DOHH2 (cell line): ENCODE measurements at regions not wholly inside any gene's neighbourhood (a gene's known extent, or its start where the extent isn't known, plus 50 kb on each side); places are given as distances from the start of the nearest gene placed in this dataset.

Experiments
- H3F3A ChIP-seq: fragments of 200-600 bp; sonication (generic), shearing (Covaris generic); 2 replicates; pipeline ENCODE4 v1.6.0; 2016; ENCODE audit warnings: antibody characterized with exemption, mild to moderate bottlenecking; ENCODE audit not compliant: control insufficient read depth, insufficient read depth
- H3K27ac ChIP-seq: fragments of 200-600 bp; sonication (generic); 2 replicates; pipeline ENCODE4 v1.5.1; 2014; ENCODE audit warnings: low read depth, mild to moderate bottlenecking, low read length, moderate library complexity
- H3K27me3 ChIP-seq: fragments of 200-600 bp; sonication (generic); 2 replicates; pipeline ENCODE4 v1.6.1; 2014; ENCODE audit warnings: mild to moderate bottlenecking, low read length, mixed read lengths; ENCODE audit not compliant: control insufficient read depth
- H3K36me3 ChIP-seq: fragments of 200-600 bp; sonication (generic); 2 replicates; pipeline ENCODE4 v1.6.1; 2014; ENCODE audit warnings: mild to moderate bottlenecking, low read length, moderate library complexity, mixed read lengths; ENCODE audit not compliant: control insufficient read depth
- H3K4me1 ChIP-seq: fragments of 200-600 bp; sonication (generic); 2 replicates; pipeline ENCODE4 v1.6.1; 2014; ENCODE audit warnings: mild to moderate bottlenecking, low read length, mixed read lengths; ENCODE audit not compliant: control insufficient read depth
- H3K4me2 ChIP-seq: fragments of 200-600 bp; sonication (generic); 2 replicates; pipeline ENCODE4 v1.6.0; 2014; ENCODE audit warnings: mild to moderate bottlenecking, low read length, moderate library complexity
- H3K4me3 ChIP-seq: fragments of 200-600 bp; sonication (generic); 2 replicates; pipeline ENCODE4 v1.5.1; 2014; ENCODE audit warnings: mild to moderate bottlenecking, low read length, mixed read lengths
- H3K79me2 ChIP-seq: fragments of 200-600 bp; sonication (generic); 2 replicates; pipeline ENCODE4 v1.6.1; 2014; ENCODE audit warnings: mild to moderate bottlenecking, low read length, mixed read lengths; ENCODE audit not compliant: control insufficient read depth
- H3K9me2 ChIP-seq: fragments of 200-600 bp; sonication (generic); replicated peaks from 2 replicates; pipeline ENCODE4 v1.6.1; 2014; ENCODE audit warnings: mild to moderate bottlenecking, low read length, mixed read lengths; ENCODE audit not compliant: control insufficient read depth
- H3K9me3 ChIP-seq: fragments of 200-600 bp; sonication (generic); 2 replicates; pipeline ENCODE4 v1.6.1; 2014; ENCODE audit warnings: antibody characterized with exemption, low read length, mixed read lengths; ENCODE audit not compliant: control insufficient read depth, insufficient read depth
- H4K20me1 ChIP-seq: fragments of 200-600 bp; sonication (generic); 2 replicates; pipeline ENCODE4 v1.6.0; 2014; ENCODE audit warnings: low read depth, mild to moderate bottlenecking, antibody characterized with exemption, low read length, moderate library complexity; ENCODE audit not compliant: control insufficient read depth, insufficient read depth
- EZH2phosphoT487 ChIP-seq: fragments of 200-600 bp; sonication (generic); IDR thresholded peaks from 2 replicates; pipeline ENCODE4 v1.6.1; 2017; ENCODE audit warnings: borderline replicate concordance, mild to moderate bottlenecking, antibody characterized with exemption, low read length, moderate library complexity, mixed read lengths
- TF ChIP-seq, protein P1 (sequence below): fragments of 200-600 bp; sonication (generic); IDR thresholded peaks from one replicate; pipeline ENCODE4 v1.5.1; 2014; ENCODE audit warnings: antibody characterized with exemption, mild to moderate bottlenecking, low read depth, low read length; ENCODE audit not compliant: poor library complexity, severe bottlenecking

DNA sequence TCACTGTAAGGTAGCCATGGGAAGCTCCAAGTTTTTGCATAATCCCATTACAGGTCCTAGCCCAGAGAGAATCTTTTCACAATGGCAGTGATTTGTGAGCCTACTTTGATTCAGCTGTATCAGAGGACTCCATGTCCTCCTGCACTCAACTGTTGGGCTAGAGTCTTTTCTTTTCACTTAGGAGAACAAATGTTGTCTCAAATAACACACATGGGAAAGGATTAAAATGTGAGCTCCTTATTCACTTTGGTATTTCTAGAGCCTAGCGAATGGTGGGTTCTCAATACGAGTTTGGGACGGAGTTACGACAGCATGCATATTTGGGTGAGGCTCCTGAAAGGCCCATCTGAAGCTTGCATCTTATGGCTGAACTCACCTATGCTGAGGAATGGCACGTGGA lies 183.5 kb upstream of the STEAP4 start:
- no peak overlapping the region for H3K27ac ChIP-seq
- H3K9me3 ChIP-seq: no peaks in the 10 kb centered on the region
- no peaks in the 10 kb centered on the region for H3K79me2 ChIP-seq
- no peak for TF ChIP-seq EZH2phosphoT487
- TF ChIP-seq, protein P1, sequence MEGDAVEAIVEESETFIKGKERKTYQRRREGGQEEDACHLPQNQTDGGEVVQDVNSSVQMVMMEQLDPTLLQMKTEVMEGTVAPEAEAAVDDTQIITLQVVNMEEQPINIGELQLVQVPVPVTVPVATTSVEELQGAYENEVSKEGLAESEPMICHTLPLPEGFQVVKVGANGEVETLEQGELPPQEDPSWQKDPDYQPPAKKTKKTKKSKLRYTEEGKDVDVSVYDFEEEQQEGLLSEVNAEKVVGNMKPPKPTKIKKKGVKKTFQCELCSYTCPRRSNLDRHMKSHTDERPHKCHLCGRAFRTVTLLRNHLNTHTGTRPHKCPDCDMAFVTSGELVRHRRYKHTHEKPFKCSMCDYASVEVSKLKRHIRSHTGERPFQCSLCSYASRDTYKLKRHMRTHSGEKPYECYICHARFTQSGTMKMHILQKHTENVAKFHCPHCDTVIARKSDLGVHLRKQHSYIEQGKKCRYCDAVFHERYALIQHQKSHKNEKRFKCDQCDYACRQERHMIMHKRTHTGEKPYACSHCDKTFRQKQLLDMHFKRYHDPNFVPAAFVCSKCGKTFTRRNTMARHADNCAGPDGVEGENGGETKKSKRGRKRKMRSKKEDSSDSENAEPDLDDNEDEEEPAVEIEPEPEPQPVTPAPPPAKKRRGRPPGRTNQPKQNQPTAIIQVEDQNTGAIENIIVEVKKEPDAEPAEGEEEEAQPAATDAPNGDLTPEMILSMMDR: no peak
- no peak overlapping the region for H3K4me2 ChIP-seq
- no peaks in the 10 kb centered on the region for H3K36me3 ChIP-seq
- H4K20me1 ChIP-seq: no peaks in the 10 kb centered on the region
- no peaks in the 10 kb centered on the region for H3F3A ChIP-seq
- H3K9me2 ChIP-seq: no peaks in the 10 kb centered on the region
- no peaks in the 10 kb centered on the region for H3K4me1 ChIP-seq
- H3K27me3 ChIP-seq: no peaks in the 10 kb centered on the region
- H3K4me3 ChIP-seq: no peak overlapping the region

DNA sequence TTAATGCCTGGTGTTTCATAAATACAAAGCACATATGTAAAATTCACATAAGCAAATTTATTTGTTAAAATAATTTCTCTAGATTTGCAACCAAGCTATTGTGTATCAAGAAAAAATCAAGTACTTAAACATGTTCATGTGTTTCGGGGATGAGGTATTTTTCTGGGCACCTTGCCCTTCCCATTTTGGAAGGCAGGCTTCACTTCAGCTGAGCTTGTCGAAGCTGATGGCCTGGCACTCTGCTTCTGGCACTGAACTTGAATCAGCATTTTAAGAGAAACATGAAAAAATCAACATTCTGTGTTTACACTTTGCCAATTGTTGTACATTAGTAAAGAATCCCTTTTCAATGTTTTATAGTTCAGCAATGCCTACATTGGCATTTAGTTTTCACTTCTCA lies 179.1 kb upstream of the STEAP4 start:
- TF ChIP-seq, protein P1: no peak
- TF ChIP-seq EZH2phosphoT487: no peak
- Histone ChIP-seq H3K27ac (no peak overlapping the region), H4K20me1 (no peaks in the 10 kb centered on the region)

DNA sequence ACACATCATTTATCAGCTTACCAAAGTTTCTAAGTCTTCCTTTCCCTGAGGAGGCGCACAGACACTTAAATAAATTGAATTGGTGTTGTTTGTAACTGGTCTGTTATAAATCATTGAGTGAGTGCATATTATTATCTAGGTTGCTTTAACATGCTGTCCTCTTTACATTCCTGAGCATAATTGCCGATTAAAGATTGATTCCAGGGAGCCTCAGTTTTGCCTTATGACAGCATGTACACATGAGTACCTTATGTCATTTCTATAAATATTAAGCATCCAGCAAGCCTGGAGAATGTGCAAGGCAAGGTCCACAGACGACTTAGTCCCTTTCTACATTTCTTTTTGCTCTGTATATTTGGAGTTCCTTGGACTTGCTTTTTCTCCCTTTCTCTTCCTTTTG lies 177.9 kb upstream of the STEAP4 start:
- no peak overlapping the region for H3K27ac ChIP-seq
- no peaks in the 10 kb centered on the region for H3K4me1 ChIP-seq
- no peaks in the 10 kb centered on the region for H4K20me1 ChIP-seq
- H3K27me3 ChIP-seq: no peaks in the 10 kb centered on the region
- no peak overlapping the region for H3K4me3 ChIP-seq
- no peaks in the 10 kb centered on the region for H3K36me3 ChIP-seq
- TF ChIP-seq, protein P1: no peak
- TF ChIP-seq EZH2phosphoT487: no peak
- H3K9me2 ChIP-seq: no peaks in the 10 kb centered on the region
- no peaks in the 10 kb centered on the region for H3K79me2 ChIP-seq
- H3K4me2 ChIP-seq: no peak overlapping the region
- H3K9me3 ChIP-seq: no peaks in the 10 kb centered on the region
- H3F3A ChIP-seq: no peaks in the 10 kb centered on the region

More for the DNA sequence above, 179.1 kb upstream of the STEAP4 start:
- Histone ChIP-seq H3K36me3 (no peaks in the 10 kb centered on the region), H3K4me3 (no peak overlapping the region), H3K27me3 (no peaks in the 10 kb centered on the region), H3K79me2 (no peaks in the 10 kb centered on the region), H3K4me2 (no peak overlapping the region), H3K9me2 (no peaks in the 10 kb centered on the region), H3F3A (no peaks in the 10 kb centered on the region), H3K9me3 (no peaks in the 10 kb centered on the region), H3K4me1 (no peaks in the 10 kb centered on the region)

DNA sequence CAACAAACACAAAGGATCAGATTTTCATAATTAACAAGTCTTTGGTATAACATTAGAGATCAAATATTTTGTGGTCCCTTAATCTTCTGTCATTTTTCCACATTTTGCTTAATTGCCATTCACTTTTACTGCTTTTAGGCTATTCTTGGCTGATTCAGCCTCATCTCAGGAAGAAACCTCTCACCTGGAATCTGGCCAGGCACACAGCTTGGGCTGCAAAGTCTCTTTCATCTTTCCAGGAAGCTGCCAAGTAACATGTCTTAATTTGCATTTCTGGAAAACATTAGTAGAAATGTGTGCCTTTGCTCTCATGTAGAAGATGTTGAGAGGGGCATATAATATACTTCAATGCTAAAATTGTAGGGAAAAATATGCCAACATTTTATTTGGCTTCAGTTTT lies 174.2 kb upstream of the STEAP4 start:
- Histone ChIP-seq H3F3A (no peaks in the 10 kb centered on the region), H3K4me3 (no peak overlapping the region), H4K20me1 (no peaks in the 10 kb centered on the region), H3K27ac (no peak overlapping the region), H3K36me3 (no peaks in the 10 kb centered on the region), H3K27me3 (no peaks in the 10 kb centered on the region), H3K4me2 (no peak overlapping the region), H3K79me2 (no peaks in the 10 kb centered on the region), H3K9me2 (no peaks in the 10 kb centered on the region; the same call in 1 of the 2 replicates), H3K4me1 (no peaks in the 10 kb centered on the region), H3K9me3 (no peaks in the 10 kb centered on the region)
- TF ChIP-seq EZH2phosphoT487: no peak
- TF ChIP-seq, protein P1: no peak
